Mesendoderm (in vitro differentiated cells): ENCODE measurements at regions not wholly inside any gene's neighbourhood (a gene's known extent, or its start where the extent isn't known, plus 50 kb on each side); places are given as distances from the start of the nearest gene placed in this dataset.
"Not testable (repeated sequence)": the region's sequence is repeated elsewhere in the genome, so short reads cannot be mapped to it uniquely, and the experiment has no call there.

Source experiments
- DNase-seq: peaks from one replicate; pipeline ENCODE4 v3.0.0; 2013
- H2AK5ac ChIP-seq: 2 replicates; pipeline ENCODE4 v1.6.1; 2013; ENCODE audit warnings: low read length, inconsistent platforms
- H2BK120ac ChIP-seq: 2 replicates; pipeline ENCODE4 v1.6.1; 2013; ENCODE audit warnings: low read depth, mild to moderate bottlenecking, low read length, moderate library complexity, mixed read lengths
- H2BK15ac ChIP-seq: replicated peaks from 2 replicates; pipeline ENCODE4 v1.6.1; 2013; ENCODE audit warnings: low read depth, mild to moderate bottlenecking, moderate library complexity
- H2BK5ac ChIP-seq: 2 replicates; pipeline ENCODE4 v1.6.1; 2013; ENCODE audit warnings: low read length, inconsistent platforms
- H3K18ac ChIP-seq: 2 replicates; pipeline ENCODE4 v1.6.1; 2013; ENCODE audit warnings: mild to moderate bottlenecking, low read length, mixed read lengths
- H3K23ac ChIP-seq: one replicate; pipeline ENCODE4 v1.6.1; 2013; ENCODE audit warnings: low read length
- H3K27ac ChIP-seq: 2 replicates; pipeline ENCODE4 v1.5.1; 2013; ENCODE audit warnings: low read depth, mild to moderate bottlenecking, inconsistent platforms, low read length, moderate library complexity
- H3K27me3 ChIP-seq: 2 replicates; pipeline ENCODE4 v1.6.1; 2013; ENCODE audit warnings: low read length, control low read depth, mild to moderate bottlenecking, inconsistent platforms; ENCODE audit not compliant: insufficient read depth, poor library complexity
- H3K36me3 ChIP-seq: 2 replicates; pipeline ENCODE4 v1.6.1; 2013; ENCODE audit warnings: low read length, inconsistent platforms; ENCODE audit not compliant: control insufficient read depth, insufficient read depth
- H3K4ac ChIP-seq: one replicate; pipeline ENCODE4 v1.6.1; 2013; ENCODE audit warnings: low read depth, mild to moderate bottlenecking, low read length, moderate library complexity
- H3K4me1 ChIP-seq: 2 replicates; pipeline ENCODE4 v1.6.1; 2013; ENCODE audit warnings: low read depth, low read length, inconsistent platforms; ENCODE audit not compliant: control insufficient read depth
- H3K4me2 ChIP-seq: 2 replicates; pipeline ENCODE4 v1.6.1; 2013; ENCODE audit warnings: low read length
- H3K4me3 ChIP-seq: 2 replicates; pipeline ENCODE4 v1.5.1; 2013; ENCODE audit warnings: mild to moderate bottlenecking, low read length
- H3K56ac ChIP-seq: one replicate; pipeline ENCODE4 v1.6.1; 2013; ENCODE audit warnings: low read length
- H3K79me1 ChIP-seq: 2 replicates; pipeline ENCODE4 v1.6.1; 2013; ENCODE audit warnings: low read length, inconsistent platforms
- H3K79me2 ChIP-seq: 2 replicates; pipeline ENCODE4 v1.6.1; 2013; ENCODE audit warnings: mild to moderate bottlenecking, low read length; ENCODE audit not compliant: control insufficient read depth, insufficient read depth
- H3K9ac ChIP-seq: 2 replicates; pipeline ENCODE4 v1.6.1; 2013; ENCODE audit warnings: low read length, inconsistent platforms
- H4K5ac ChIP-seq: one replicate; pipeline ENCODE4 v1.6.1; 2013; ENCODE audit warnings: low read length
- H4K8ac ChIP-seq: one replicate; pipeline ENCODE4 v1.6.1; 2013; ENCODE audit warnings: low read depth, mild to moderate bottlenecking, control low read depth, low read length, moderate library complexity
- WGBS: extraction: QIAGEN DNeasy Blood & Tissue Kit; methylation state at CpG from one replicate; pipeline ENCODE4 v1.1.7; 2013; ENCODE audit warnings: low lambda C conversion rate, missing lambda C conversion rate; ENCODE audit not compliant: insufficient coverage; ENCODE audit errors: extremely low coverage; 5-methylcytosine and 5-hydroxymethylcytosine counted together

- Histone ChIP-seq H3K79me1 (no peaks in the 10 kb centered on the region), H3K4me3 (no peak overlapping the region), H2BK5ac (no peak overlapping the region), H3K79me2 (no peaks in the 10 kb centered on the region), H3K27me3 (no peaks in the 10 kb centered on the region), H3K4me2 (no peak overlapping the region), H3K18ac (no peak overlapping the region), H3K56ac (no peak overlapping the region), H2BK120ac (no peak overlapping the region), H3K4ac (no peak overlapping the region), H3K4me1 (no peaks in the 10 kb centered on the region), H3K23ac (no peak overlapping the region), H2AK5ac (no peak overlapping the region), H4K5ac (no peak overlapping the region), H2BK15ac (no peak overlapping the region), H3K27ac (no peak overlapping the region), H3K9ac (no peak overlapping the region), H4K8ac (no peak overlapping the region), H3K36me3 (no peaks in the 10 kb centered on the region)
- DNase-seq, result no peak
- no CpG with 5 or more reads among the region's 1 CpG for WGBS
Observed at GRCh38 chr7:140261522-140261921, 84.7 kb upstream of the KDM7A start.

- no peak overlapping the region for H3K27ac ChIP-seq
- no peak overlapping the region for H2BK5ac ChIP-seq
- no peaks in the 10 kb centered on the region for H3K4me1 ChIP-seq
- no peak overlapping the region for H2BK15ac ChIP-seq
- no peak overlapping the region for H3K4ac ChIP-seq
- H3K9ac ChIP-seq, result no peak overlapping the region
- H3K27me3 ChIP-seq, result no peaks in the 10 kb centered on the region
- no peak for DNase-seq
- no peak overlapping the region for H3K56ac ChIP-seq
- H2AK5ac ChIP-seq, result no peak overlapping the region
- no peak overlapping the region for H3K4me3 ChIP-seq
- H4K8ac ChIP-seq, result no peak overlapping the region
- no CpG with 5 or more reads among the region's 5 CpGs for WGBS
- no peak overlapping the region for H3K4me2 ChIP-seq
- H2BK120ac ChIP-seq, result no peak overlapping the region
- H3K36me3 ChIP-seq, result no peaks in the 10 kb centered on the region
- no peaks in the 10 kb centered on the region for H3K79me2 ChIP-seq
- no peak overlapping the region for H3K18ac ChIP-seq
- no peak overlapping the region for H3K23ac ChIP-seq
- H3K79me1 ChIP-seq, result no peaks in the 10 kb centered on the region
- H4K5ac ChIP-seq, result no peak overlapping the region
Observed at GRCh38 chr7:140261105-140261486, 84.3 kb upstream of the KDM7A start.

DNA sequence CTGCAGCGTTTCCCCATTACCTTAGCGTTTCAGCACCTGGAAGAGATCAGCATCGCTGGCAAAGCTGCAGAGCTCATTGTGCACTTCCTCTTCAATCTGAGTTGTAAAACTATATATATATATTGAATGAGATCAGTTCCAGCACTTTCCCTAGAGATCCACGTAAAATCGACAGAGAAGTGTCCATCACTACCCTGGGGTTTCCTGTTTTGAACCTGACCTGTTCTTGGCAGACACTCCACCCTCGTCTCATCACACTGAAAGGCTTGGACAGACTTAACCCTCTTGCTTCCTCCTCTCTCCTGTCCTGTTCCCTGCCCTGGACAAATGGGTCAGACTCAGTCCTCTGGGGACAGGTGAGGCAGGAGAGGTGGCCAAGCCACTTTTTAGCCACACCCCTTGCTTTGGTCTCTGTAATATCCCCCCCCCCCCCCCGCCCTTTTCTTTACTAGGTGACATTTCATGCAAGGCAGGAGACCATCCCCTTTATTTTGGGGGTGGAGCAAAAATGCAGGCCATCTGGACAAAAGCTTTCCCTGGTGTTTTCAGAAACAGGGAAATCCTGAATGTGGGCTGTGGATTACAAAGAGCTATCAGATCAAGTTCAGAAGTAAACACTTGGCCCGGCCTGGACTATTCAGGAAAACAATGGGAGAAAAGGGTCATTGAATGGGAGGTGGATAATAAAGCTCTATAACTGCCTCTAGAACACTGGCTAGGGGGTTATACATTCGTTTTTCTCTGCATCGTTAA is 83.7 kb upstream of the KDM7A start:
- H3K4me3 ChIP-seq, result no peak overlapping the region
- no peaks in the 10 kb centered on the region for H3K79me2 ChIP-seq
- H2AK5ac ChIP-seq, result no peak overlapping the region
- peak overlapping the region; percentile 50 for H3K23ac ChIP-seq
- H3K4me2 ChIP-seq, result no peak overlapping the region
- H3K27ac ChIP-seq, result no peak overlapping the region
- no peak overlapping the region for H4K8ac ChIP-seq
- no peak overlapping the region for H3K56ac ChIP-seq
- no peak overlapping the region for H2BK120ac ChIP-seq
- H2BK15ac ChIP-seq, result no peak overlapping the region
- no peak overlapping the region for H4K5ac ChIP-seq
- no peak overlapping the region for H3K9ac ChIP-seq
- H3K4me1 ChIP-seq, result no peaks in the 10 kb centered on the region
- no peak for DNase-seq
- WGBS, result no CpG with 5 or more reads among the region's 10 CpGs
- H3K27me3 ChIP-seq, result no peaks in the 10 kb centered on the region
- H3K36me3 ChIP-seq, result no peaks in the 10 kb centered on the region
- H3K18ac ChIP-seq, result no peak overlapping the region
- H3K4ac ChIP-seq, result no peak overlapping the region
- H2BK5ac ChIP-seq, result no peak overlapping the region
- no peaks in the 10 kb centered on the region for H3K79me1 ChIP-seq

DNA sequence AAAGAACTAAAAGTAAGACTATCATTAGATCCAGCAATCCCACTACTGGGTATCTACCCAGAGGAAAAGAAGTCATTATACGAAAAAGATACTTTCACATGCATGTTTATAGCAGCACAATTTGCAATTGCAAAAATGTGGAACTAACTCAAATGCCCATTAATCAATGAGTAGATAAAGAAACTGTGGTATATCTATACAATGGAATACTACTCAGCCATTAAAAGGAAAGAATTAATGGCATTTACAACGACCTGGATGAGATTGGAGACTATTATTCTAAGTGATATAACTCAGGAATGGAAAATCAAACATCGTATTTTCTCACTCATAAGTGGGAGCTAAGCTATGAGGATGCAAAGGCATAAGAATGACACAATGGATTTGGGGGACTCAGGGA is 80.5 kb upstream of the KDM7A start:
- WGBS, result no CpG with 5 or more reads among the region's 3 CpGs
- not testable (repeated sequence) for H3K27me3 ChIP-seq

DNA sequence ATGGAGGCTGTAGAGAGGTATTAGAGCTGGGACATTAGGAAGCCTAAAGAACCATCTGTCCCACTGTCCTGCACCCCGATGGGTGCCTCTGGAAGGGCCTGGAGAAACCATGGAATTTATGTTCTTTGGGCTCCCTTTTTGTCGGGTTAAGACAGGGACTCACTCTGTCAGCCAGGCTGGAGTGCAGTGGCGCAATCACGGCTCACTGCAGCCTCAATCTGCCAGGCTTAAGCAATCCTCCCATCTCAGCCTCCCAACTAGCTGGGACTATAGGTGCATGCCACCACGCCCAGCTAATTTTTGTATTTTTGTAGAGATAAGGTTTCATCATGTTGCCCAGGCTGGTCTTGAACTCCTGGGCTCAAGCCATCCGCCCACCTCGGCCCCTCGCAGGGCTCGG is 78.2 kb upstream of the KDM7A start:
- H3K4me3 ChIP-seq, H3K4ac ChIP-seq, H3K9ac ChIP-seq, DNase-seq, H3K27me3 ChIP-seq, H2BK5ac ChIP-seq, H3K79me2 ChIP-seq, H3K27ac ChIP-seq, H3K23ac ChIP-seq, H3K79me1 ChIP-seq, H3K18ac ChIP-seq, H2BK120ac ChIP-seq, H4K5ac ChIP-seq, H3K56ac ChIP-seq, H3K4me2 ChIP-seq, H4K8ac ChIP-seq, H2BK15ac ChIP-seq, H3K36me3 ChIP-seq, H3K4me1 ChIP-seq, H2AK5ac ChIP-seq: not testable (repeated sequence)
- WGBS, result no CpG with 5 or more reads among the region's 9 CpGs

More for the DNA sequence above, 80.5 kb upstream of the KDM7A start:
- not testable (repeated sequence) for H4K5ac ChIP-seq, H2BK15ac ChIP-seq, H3K79me1 ChIP-seq, H3K27ac ChIP-seq, H3K9ac ChIP-seq, H3K23ac ChIP-seq, H3K4me2 ChIP-seq, H3K18ac ChIP-seq, H2BK120ac ChIP-seq, H3K4me1 ChIP-seq, H3K36me3 ChIP-seq, DNase-seq, H3K4ac ChIP-seq, H4K8ac ChIP-seq, H3K79me2 ChIP-seq, H2AK5ac ChIP-seq, H2BK5ac ChIP-seq, H3K56ac ChIP-seq, H3K4me3 ChIP-seq
